GM12892 (cell line): ENCODE measurements at regions not wholly inside any gene's neighbourhood (a gene's known extent, or its start where the extent isn't known, plus 50 kb on each side); places are given as distances from the start of the nearest gene placed in this dataset.

Experiments
- POLR2A ChIP-seq: IDR thresholded peaks from 2 replicates; pipeline ENCODE4 v1.6.1; 2011; ENCODE audit warnings: low read depth, low read length, control low read depth
- POLR2AphosphoS5 ChIP-seq: IDR thresholded peaks from 2 replicates; pipeline ENCODE4 v1.6.1; 2011; ENCODE audit warnings: low read depth, low read length, control low read depth
- TAF1 ChIP-seq: IDR thresholded peaks from 2 replicates; pipeline ENCODE4 v1.6.1; 2011; ENCODE audit warnings: low read depth, mild to moderate bottlenecking, control low read depth, low read length, borderline replicate concordance

DNA sequence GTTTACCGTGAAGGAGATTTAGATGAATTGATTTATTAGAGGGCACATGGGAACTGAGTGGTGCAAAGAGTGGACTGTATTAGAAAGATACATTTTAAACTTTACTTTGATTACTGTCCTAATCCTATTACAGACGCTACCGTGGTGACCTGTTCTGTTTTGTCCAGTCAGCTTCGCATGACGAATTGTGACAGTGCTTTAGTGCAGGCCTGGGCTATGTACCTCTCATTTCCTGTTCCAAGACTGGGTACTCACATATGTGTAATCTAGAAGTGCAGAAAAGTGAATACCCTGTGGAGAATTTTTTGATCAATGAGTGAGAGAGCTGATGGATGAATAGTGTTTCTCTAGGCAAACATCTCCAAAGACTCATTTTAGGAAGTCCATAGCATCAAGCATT, 385.9 kb downstream of the ANXA1 start:
- TF ChIP-seq POLR2A, result no peak
- no peak for TF ChIP-seq POLR2AphosphoS5
- TF ChIP-seq TAF1, result no peak
